Astrocyte (in vitro differentiated cells and primary cell): ENCODE measurements at regions not wholly inside any gene's neighbourhood (a gene's known extent, or its start where the extent isn't known, plus 50 kb on each side); places are given as distances from the start of the nearest gene placed in this dataset.

Source experiments
- DNase-seq: peaks from one replicate; pipeline ENCODE4 v3.0.0-alpha.2; 2010; ENCODE audit warnings: low read depth
- FAIRE-seq: peaks from 2 replicates; lab custom pipeline; 2011; peaks lifted over from hg19 to GRCh38; lab: Jason Lieb, UNC
- H2AFZ ChIP-seq: 2 replicates; pipeline ENCODE4 v1.6.0; 2012; ENCODE audit warnings: low read depth, low read length, inconsistent platforms
- H3K27ac ChIP-seq: 2 replicates; pipeline ENCODE4 v1.5.1; 2011; ENCODE audit warnings: low read depth, low read length, inconsistent platforms
- H3K27me3 ChIP-seq: 2 replicates; pipeline ENCODE4 v1.6.0; 2011; ENCODE audit warnings: low read length, inconsistent platforms; ENCODE audit not compliant: insufficient read depth
- H3K36me3 ChIP-seq: 2 replicates; pipeline ENCODE4 v1.5.1; 2011; ENCODE audit warnings: low read length, inconsistent platforms; ENCODE audit not compliant: insufficient read depth
- H3K4me1 ChIP-seq: 2 replicates; pipeline ENCODE4 v1.5.1; 2011; ENCODE audit warnings: low read length, inconsistent platforms; ENCODE audit not compliant: insufficient read depth
- H3K4me2 ChIP-seq: 2 replicates; pipeline ENCODE4 v1.6.0; 2012; ENCODE audit warnings: low read length, inconsistent platforms
- H3K4me3 ChIP-seq: 2 replicates; pipeline ENCODE4 v1.5.1; 2011; ENCODE audit warnings: low read depth, mild to moderate bottlenecking, low read length, inconsistent platforms; ENCODE audit not compliant: insufficient read depth
- H3K79me2 ChIP-seq: 2 replicates; pipeline ENCODE4 v1.6.0; 2012; ENCODE audit warnings: mild to moderate bottlenecking, low read length, inconsistent platforms; ENCODE audit not compliant: insufficient read depth
- H3K9ac ChIP-seq: 2 replicates; pipeline ENCODE4 v1.6.0; 2012; ENCODE audit warnings: mild to moderate bottlenecking, low read length, inconsistent platforms
- H3K9me3 ChIP-seq: 2 replicates; pipeline ENCODE4 v1.5.1; 2012; ENCODE audit warnings: low read depth, mild to moderate bottlenecking, low read length, inconsistent platforms; ENCODE audit not compliant: insufficient read depth
- H4K20me1 ChIP-seq: 2 replicates; pipeline ENCODE4 v1.6.0; 2012; ENCODE audit warnings: low read length, inconsistent platforms; ENCODE audit not compliant: insufficient read depth
- H3K27ac Mint-ChIP-seq: one replicate; pipeline ENCODE4 v1.8.0; 2021; ENCODE audit warnings: mild to moderate bottlenecking, mixed read lengths; ENCODE audit not compliant: unreplicated experiment
- H3K27me3 Mint-ChIP-seq: one replicate; pipeline ENCODE4 v1.8.0; 2021; ENCODE audit warnings: low read depth, mixed read lengths; ENCODE audit not compliant: unreplicated experiment
- H3K36me3 Mint-ChIP-seq: one replicate; pipeline ENCODE4 v1.8.0; 2021; ENCODE audit warnings: low read depth, mixed read lengths; ENCODE audit not compliant: unreplicated experiment
- H3K4me1 Mint-ChIP-seq: one replicate; pipeline ENCODE4 v1.8.0; 2021; ENCODE audit warnings: low read depth, mixed read lengths; ENCODE audit not compliant: unreplicated experiment
- H3K4me3 Mint-ChIP-seq: one replicate; pipeline ENCODE4 v1.8.0; 2021; ENCODE audit warnings: mild to moderate bottlenecking, moderate library complexity, mixed read lengths; ENCODE audit not compliant: unreplicated experiment
- H3K9me3 Mint-ChIP-seq: one replicate; pipeline ENCODE4 v1.8.0; 2021; ENCODE audit warnings: mild to moderate bottlenecking, mixed read lengths; ENCODE audit not compliant: unreplicated experiment
- CTCF ChIP-seq: IDR thresholded peaks from 2 replicates; pipeline ENCODE4 v1.5.1; 2011; ENCODE audit warnings: low read depth, mild to moderate bottlenecking, inconsistent platforms, low read length, moderate library complexity; ENCODE audit not compliant: insufficient read depth
- EZH2 ChIP-seq: IDR thresholded peaks from 2 replicates; pipeline ENCODE4 v1.6.1; 2012; ENCODE audit warnings: mild to moderate bottlenecking, low read length, inconsistent platforms; ENCODE audit not compliant: insufficient read depth

GRCh38 chr2:10245661-10246060 is 57.0 kb upstream of the HPCAL1 start:
- no peaks in the 10 kb centered on the region for H3K36me3 ChIP-seq
- Mint-ChIP-seq H3K27ac (no peak overlapping the region), H3K4me3 (no peak overlapping the region)

GRCh38 chr2:10246370-10246769 is 56.3 kb upstream of the HPCAL1 start:
- Histone ChIP-seq H3K27ac (no peak overlapping the region), H3K27me3 (peaks cover 2% of the 10 kb centered on the region), H3K4me2 (no peak overlapping the region), H3K79me2 (no peaks in the 10 kb centered on the region), H3K4me1 (no peaks in the 10 kb centered on the region), H3K36me3 (no peaks in the 10 kb centered on the region), H3K9me3 (no peaks in the 10 kb centered on the region), H2AFZ (no peak overlapping the region), H3K9ac (no peak overlapping the region), H3K4me3 (no peak overlapping the region), H4K20me1 (no peaks in the 10 kb centered on the region)
- Mint-ChIP-seq H3K27me3 (peaks cover 6% of the 10 kb centered on the region), H3K4me1 (no peaks in the 10 kb centered on the region), H3K4me3 (no peak overlapping the region), H3K9me3 (peaks cover 8% of the 10 kb centered on the region), H3K27ac (no peak overlapping the region), H3K36me3 (no peaks in the 10 kb centered on the region)
- no peak for TF ChIP-seq EZH2
- TF ChIP-seq CTCF, result no peak
- no peak for DNase-seq
- no peak for FAIRE-seq

More at GRCh38 chr2:10245661-10246060, 57.0 kb upstream of the HPCAL1 start:
- Histone ChIP-seq H3K27me3 (peaks cover 2% of the 10 kb centered on the region), H4K20me1 (no peaks in the 10 kb centered on the region), H3K4me1 (no peaks in the 10 kb centered on the region), H3K27ac (no peak overlapping the region), H3K4me3 (no peak overlapping the region), H3K9me3 (no peaks in the 10 kb centered on the region), H3K9ac (no peak overlapping the region), H3K4me2 (no peak overlapping the region), H2AFZ (no peak overlapping the region), H3K79me2 (no peaks in the 10 kb centered on the region)
- no peak for DNase-seq
- H3K4me1 Mint-ChIP-seq, result no peaks in the 10 kb centered on the region
- TF ChIP-seq EZH2 (no peak), CTCF (no peak)
- no peak for FAIRE-seq
- peaks cover 5% of the 10 kb centered on the region for H3K9me3 Mint-ChIP-seq
- H3K36me3 Mint-ChIP-seq, result no peaks in the 10 kb centered on the region
- peaks cover 6% of the 10 kb centered on the region for H3K27me3 Mint-ChIP-seq

DNA sequence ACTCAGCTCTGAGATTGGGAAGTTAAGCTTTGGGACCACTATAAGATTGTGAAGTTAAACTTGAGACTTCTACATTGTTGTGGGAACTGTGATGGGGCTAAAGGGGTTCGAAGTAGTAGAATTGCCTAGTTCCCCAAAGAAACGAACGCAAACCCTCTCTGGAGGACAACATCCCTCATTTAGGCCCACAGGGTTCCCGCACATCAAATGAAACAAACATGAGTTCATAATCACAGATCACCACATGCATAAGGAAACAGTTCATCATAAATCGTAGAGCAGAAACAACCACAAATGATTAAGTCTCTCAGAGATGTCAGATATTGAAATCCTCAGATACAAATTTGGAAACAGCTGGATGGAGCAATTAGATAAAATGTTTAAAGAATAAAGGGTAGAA is 55.9 kb upstream of the HPCAL1 start:
- Histone ChIP-seq H3K36me3 (no peaks in the 10 kb centered on the region), H3K4me1 (no peaks in the 10 kb centered on the region), H3K79me2 (no peaks in the 10 kb centered on the region), H3K27me3 (peaks cover 2% of the 10 kb centered on the region), H3K9ac (no peak overlapping the region), H3K27ac (no peak overlapping the region), H2AFZ (no peak overlapping the region), H3K4me3 (no peak overlapping the region), H3K4me2 (no peak overlapping the region), H4K20me1 (no peaks in the 10 kb centered on the region), H3K9me3 (no peaks in the 10 kb centered on the region)
- no peak for FAIRE-seq
- no peak for DNase-seq
- no peak overlapping the region for H3K27ac Mint-ChIP-seq
- no peaks in the 10 kb centered on the region for H3K36me3 Mint-ChIP-seq
- no peak overlapping the region for H3K4me3 Mint-ChIP-seq
- peaks cover 6% of the 10 kb centered on the region for H3K27me3 Mint-ChIP-seq
- no peak for TF ChIP-seq CTCF
- TF ChIP-seq EZH2, result no peak
- peaks cover 8% of the 10 kb centered on the region for H3K9me3 Mint-ChIP-seq
- no peaks in the 10 kb centered on the region for H3K4me1 Mint-ChIP-seq
